GM23338 (cell line): ENCODE measurements at regions not wholly inside any gene's neighbourhood (a gene's known extent, or its start where the extent isn't known, plus 50 kb on each side); places are given as distances from the start of the nearest gene placed in this dataset.

ENCODE experiments used
- ATAC-seq: fragments of 200-7000 bp; cut with Tn5 transposase; 3 replicates; pipeline ENCODE4 v1.9.1; 2020
- DNase-seq: peaks from one replicate; pipeline ENCODE4 v3.0.0-alpha.2; 2015; ENCODE audit warnings: low spot score
- H2AFZ ChIP-seq: fragments of 200-600 bp; sonication (generic); 2 replicates; pipeline ENCODE4 v1.8.0; 2016; ENCODE audit warnings: antibody characterized with exemption, mild to moderate bottlenecking, moderate library complexity
- H3F3A ChIP-seq: fragments of 200-600 bp; sonication (generic); replicated peaks from 2 replicates; pipeline ENCODE4 v1.8.0; 2017; ENCODE audit warnings: antibody characterized with exemption, mixed run types, low read depth
- H3K27ac ChIP-seq: fragments of 200-600 bp; sonication (generic); 2 replicates; pipeline ENCODE4 v1.6.1; 2016; ENCODE audit warnings: low read depth
- H3K27me3 ChIP-seq: fragments of 200-600 bp; sonication (generic); 2 replicates; pipeline ENCODE4 v1.8.0; 2016; ENCODE audit warnings: mild to moderate bottlenecking, mixed run types, moderate library complexity; ENCODE audit not compliant: insufficient read depth
- H3K36me3 ChIP-seq: fragments of 200-600 bp; sonication (generic); 2 replicates; pipeline ENCODE4 v1.8.0; 2016; ENCODE audit warnings: mild to moderate bottlenecking; ENCODE audit not compliant: insufficient read depth
- H3K4me1 ChIP-seq: fragments of 200-600 bp; sonication (generic); 2 replicates; pipeline ENCODE4 v1.8.0; 2016; ENCODE audit warnings: mild to moderate bottlenecking, moderate library complexity; ENCODE audit not compliant: insufficient read depth
- H3K4me2 ChIP-seq: fragments of 200-600 bp; sonication (generic); 2 replicates; pipeline ENCODE4 v1.7.1; 2017; ENCODE audit warnings: mixed run types
- H3K4me3 ChIP-seq: fragments of 200-600 bp; sonication (generic); 2 replicates; pipeline ENCODE4 v1.6.1; 2016; ENCODE audit warnings: mixed run types
- H3K79me2 ChIP-seq: fragments of 200-600 bp; sonication (generic); replicated peaks from 2 replicates; pipeline ENCODE4 v1.8.0; 2017; ENCODE audit warnings: mild to moderate bottlenecking; ENCODE audit not compliant: insufficient read depth
- H3K9me2 ChIP-seq: fragments of 200-600 bp; sonication (generic); 2 replicates; pipeline ENCODE4 v1.8.0; 2017; ENCODE audit not compliant: insufficient read depth
- H4K20me1 ChIP-seq: fragments of 200-600 bp; sonication (generic); replicated peaks from 2 replicates; pipeline ENCODE4 v1.8.0; 2017; ENCODE audit warnings: mild to moderate bottlenecking; ENCODE audit not compliant: insufficient read depth
- H3K27ac Mint-ChIP-seq: 2 replicates; pipeline ENCODE4 v1.8.0; 2020; ENCODE audit warnings: inconsistent platforms, mild to moderate bottlenecking, moderate library complexity, mixed read lengths
- H3K27me3 Mint-ChIP-seq: 3 replicates; pipeline ENCODE4 v1.8.0; 2022; ENCODE audit warnings: low read depth, mild to moderate bottlenecking, moderate library complexity, mixed read lengths, inconsistent platforms; ENCODE audit not compliant: insufficient read depth, poor library complexity
- H3K36me3 Mint-ChIP-seq: 3 replicates; pipeline ENCODE4 v1.8.0; 2021; ENCODE audit warnings: low read depth, mild to moderate bottlenecking, inconsistent platforms, moderate library complexity, mixed read lengths
- H3K4me1 Mint-ChIP-seq: 3 replicates; pipeline ENCODE4 v1.8.0; 2020; ENCODE audit warnings: mild to moderate bottlenecking, inconsistent platforms, mixed read lengths
- H3K4me3 Mint-ChIP-seq: 3 replicates; pipeline ENCODE4 v1.8.0; 2021; ENCODE audit warnings: moderate library complexity, mild to moderate bottlenecking, inconsistent platforms, mixed read lengths
- H3K9me3 Mint-ChIP-seq: 3 replicates; pipeline ENCODE4 v1.8.0; 2020; ENCODE audit warnings: moderate library complexity, mild to moderate bottlenecking, inconsistent platforms, mixed read lengths
- CREB1 ChIP-seq: fragments of 250-450 bp; sonication (Bioruptor Pico); IDR thresholded peaks from 2 replicates; pipeline ENCODE4 v1.5.0; 2020; ENCODE audit warnings: low read depth, mild to moderate bottlenecking, moderate library complexity
- ETS1 ChIP-seq: IDR thresholded peaks from 2 replicates; pipeline ENCODE4 v1.6.1; 2016; ENCODE audit warnings: antibody characterized with exemption
- EZH2 ChIP-seq: fragments of 200-600 bp; sonication (generic); IDR thresholded peaks from one replicate; pipeline ENCODE4 v1.8.0; 2017; ENCODE audit warnings: antibody characterized with exemption, mild to moderate bottlenecking, low read depth; ENCODE audit not compliant: unreplicated experiment
- JUNB ChIP-seq: IDR thresholded peaks from one replicate; pipeline ENCODE4 v1.6.1; 2016; ENCODE audit warnings: antibody characterized with exemption; ENCODE audit not compliant: unreplicated experiment
- POLR2AphosphoS5 ChIP-seq: IDR thresholded peaks from 2 replicates; pipeline ENCODE4 v1.6.1; 2016; ENCODE audit warnings: antibody characterized with exemption, low read depth
- ZNF114 ChIP-seq: fragments of 250-450 bp; sonication (Bioruptor Pico); IDR thresholded peaks from 2 replicates; pipeline ENCODE4 v1.5.0; 2020; ENCODE audit warnings: mild to moderate bottlenecking, moderate library complexity
- ZNF331 ChIP-seq: fragments of 250-450 bp; sonication (Bioruptor Pico); IDR thresholded peaks from 2 replicates; pipeline ENCODE4 v1.5.0; 2020; ENCODE audit warnings: low read depth, mild to moderate bottlenecking, moderate library complexity
- TF ChIP-seq, protein P1 (sequence below): IDR thresholded peaks from one replicate; pipeline ENCODE4 v1.6.1; 2018; ENCODE audit warnings: antibody characterized with exemption; ENCODE audit not compliant: unreplicated experiment
- TF ChIP-seq, protein P2 (sequence below), 2 experiments: fragments of 200-600 bp in 1 of 2; sonication (generic) in 1 of 2; conservative IDR thresholded peaks; 2 replicates each; pipeline versions ENCODE4 v1.5.1 to v1.6.1; 2016 to 2017; ENCODE audit warnings: antibody characterized with exemption in 2 of 2, low read depth in 2 of 2, mild to moderate bottlenecking in 2 of 2, moderate library complexity in 1 of 2

GRCh38 chr18:50453014-50453680 lies 78.3 kb downstream of the SKA1 start:
- Mint-ChIP-seq H3K9me3 (no peaks in the 10 kb centered on the region), H3K27me3 (peaks cover 3% of the 10 kb centered on the region), H3K36me3 (no peaks in the 10 kb centered on the region), H3K27ac (no peak overlapping the region), H3K4me3 (no peak overlapping the region), H3K4me1 (peaks cover 4% of the 10 kb centered on the region)
- Histone ChIP-seq H4K20me1 (no peaks in the 10 kb centered on the region), H2AFZ (no peak overlapping the region), H3K27ac (no peak overlapping the region), H3K4me3 (no peak overlapping the region), H3F3A (no peaks in the 10 kb centered on the region), H3K36me3 (no peaks in the 10 kb centered on the region), H3K9me2 (0 out of 2 replicates have a peak, but pooled peaks cover 9% of the 10 kb centered on the region), H3K4me1 (no peaks in the 10 kb centered on the region; the same call in 1 of the 2 replicates), H3K79me2 (no peaks in the 10 kb centered on the region), H3K4me2 (no peak overlapping the region), H3K27me3 (no peaks in the 10 kb centered on the region)
- ATAC-seq (no peak), DNase-seq (no peak)
- no peak for TF ChIP-seq ZNF114 (CRISPR knock-in tag)

GRCh38 chr18:50453732-50454131 lies 78.9 kb downstream of the SKA1 start:
- DNase-seq (no peak), ATAC-seq (no peak)
- no peak overlapping the region for H2AFZ ChIP-seq
- H3K4me1 ChIP-seq, result peaks cover 6% of the 10 kb centered on the region
- no peak overlapping the region for H3K27ac Mint-ChIP-seq
- H3K4me3 ChIP-seq, result no peak overlapping the region
- no peaks in the 10 kb centered on the region for H3K36me3 ChIP-seq
- no peaks in the 10 kb centered on the region for H3K27me3 ChIP-seq
- peaks cover 10% of the 10 kb centered on the region for H3K4me1 Mint-ChIP-seq
- no peaks in the 10 kb centered on the region for H3F3A ChIP-seq
- 0 out of 2 replicates have a peak, but pooled peaks cover 6% of the 10 kb centered on the region for H3K9me2 ChIP-seq
- no peaks in the 10 kb centered on the region for H3K9me3 Mint-ChIP-seq
- peaks cover 3% of the 10 kb centered on the region for H3K27me3 Mint-ChIP-seq
- H3K79me2 ChIP-seq, result no peaks in the 10 kb centered on the region
- H3K4me2 ChIP-seq, result no peak overlapping the region
- H3K27ac ChIP-seq, result no peak overlapping the region
- no peak overlapping the region for H3K4me3 Mint-ChIP-seq
- no peaks in the 10 kb centered on the region for H3K36me3 Mint-ChIP-seq
- H4K20me1 ChIP-seq, result no peaks in the 10 kb centered on the region
- no peak for TF ChIP-seq ETS1
- TF ChIP-seq ZNF331, result no peak
- TF ChIP-seq CREB1, result no peak
- no peak for TF ChIP-seq POLR2AphosphoS5
- TF ChIP-seq JUNB, result no peak
- TF ChIP-seq ZNF114 (CRISPR knock-in tag), result no peak
- TF ChIP-seq, protein P1, sequence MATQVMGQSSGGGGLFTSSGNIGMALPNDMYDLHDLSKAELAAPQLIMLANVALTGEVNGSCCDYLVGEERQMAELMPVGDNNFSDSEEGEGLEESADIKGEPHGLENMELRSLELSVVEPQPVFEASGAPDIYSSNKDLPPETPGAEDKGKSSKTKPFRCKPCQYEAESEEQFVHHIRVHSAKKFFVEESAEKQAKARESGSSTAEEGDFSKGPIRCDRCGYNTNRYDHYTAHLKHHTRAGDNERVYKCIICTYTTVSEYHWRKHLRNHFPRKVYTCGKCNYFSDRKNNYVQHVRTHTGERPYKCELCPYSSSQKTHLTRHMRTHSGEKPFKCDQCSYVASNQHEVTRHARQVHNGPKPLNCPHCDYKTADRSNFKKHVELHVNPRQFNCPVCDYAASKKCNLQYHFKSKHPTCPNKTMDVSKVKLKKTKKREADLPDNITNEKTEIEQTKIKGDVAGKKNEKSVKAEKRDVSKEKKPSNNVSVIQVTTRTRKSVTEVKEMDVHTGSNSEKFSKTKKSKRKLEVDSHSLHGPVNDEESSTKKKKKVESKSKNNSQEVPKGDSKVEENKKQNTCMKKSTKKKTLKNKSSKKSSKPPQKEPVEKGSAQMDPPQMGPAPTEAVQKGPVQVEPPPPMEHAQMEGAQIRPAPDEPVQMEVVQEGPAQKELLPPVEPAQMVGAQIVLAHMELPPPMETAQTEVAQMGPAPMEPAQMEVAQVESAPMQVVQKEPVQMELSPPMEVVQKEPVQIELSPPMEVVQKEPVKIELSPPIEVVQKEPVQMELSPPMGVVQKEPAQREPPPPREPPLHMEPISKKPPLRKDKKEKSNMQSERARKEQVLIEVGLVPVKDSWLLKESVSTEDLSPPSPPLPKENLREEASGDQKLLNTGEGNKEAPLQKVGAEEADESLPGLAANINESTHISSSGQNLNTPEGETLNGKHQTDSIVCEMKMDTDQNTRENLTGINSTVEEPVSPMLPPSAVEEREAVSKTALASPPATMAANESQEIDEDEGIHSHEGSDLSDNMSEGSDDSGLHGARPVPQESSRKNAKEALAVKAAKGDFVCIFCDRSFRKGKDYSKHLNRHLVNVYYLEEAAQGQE, result no peak
- TF ChIP-seq EZH2, result no peak
- TF ChIP-seq, protein P2, sequence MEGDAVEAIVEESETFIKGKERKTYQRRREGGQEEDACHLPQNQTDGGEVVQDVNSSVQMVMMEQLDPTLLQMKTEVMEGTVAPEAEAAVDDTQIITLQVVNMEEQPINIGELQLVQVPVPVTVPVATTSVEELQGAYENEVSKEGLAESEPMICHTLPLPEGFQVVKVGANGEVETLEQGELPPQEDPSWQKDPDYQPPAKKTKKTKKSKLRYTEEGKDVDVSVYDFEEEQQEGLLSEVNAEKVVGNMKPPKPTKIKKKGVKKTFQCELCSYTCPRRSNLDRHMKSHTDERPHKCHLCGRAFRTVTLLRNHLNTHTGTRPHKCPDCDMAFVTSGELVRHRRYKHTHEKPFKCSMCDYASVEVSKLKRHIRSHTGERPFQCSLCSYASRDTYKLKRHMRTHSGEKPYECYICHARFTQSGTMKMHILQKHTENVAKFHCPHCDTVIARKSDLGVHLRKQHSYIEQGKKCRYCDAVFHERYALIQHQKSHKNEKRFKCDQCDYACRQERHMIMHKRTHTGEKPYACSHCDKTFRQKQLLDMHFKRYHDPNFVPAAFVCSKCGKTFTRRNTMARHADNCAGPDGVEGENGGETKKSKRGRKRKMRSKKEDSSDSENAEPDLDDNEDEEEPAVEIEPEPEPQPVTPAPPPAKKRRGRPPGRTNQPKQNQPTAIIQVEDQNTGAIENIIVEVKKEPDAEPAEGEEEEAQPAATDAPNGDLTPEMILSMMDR (conservative IDR thresholded peaks at IDR 0.05; ENCODE audit: low read depth in 2 of 2), result no peak
